Central memory CD4-positive, alpha-beta T cell (primary cell): ENCODE measurements at regions not wholly inside any gene's neighbourhood (a gene's known extent, or its start where the extent isn't known, plus 50 kb on each side); places are given as distances from the start of the nearest gene placed in this dataset.
"Not testable (repeated sequence)": the region's sequence is repeated elsewhere in the genome, so short reads cannot be mapped to it uniquely, and the experiment has no call there.

Experiments
- DNase-seq: peaks from one replicate; pipeline ENCODE4 v3.0.0; 2022

DNA sequence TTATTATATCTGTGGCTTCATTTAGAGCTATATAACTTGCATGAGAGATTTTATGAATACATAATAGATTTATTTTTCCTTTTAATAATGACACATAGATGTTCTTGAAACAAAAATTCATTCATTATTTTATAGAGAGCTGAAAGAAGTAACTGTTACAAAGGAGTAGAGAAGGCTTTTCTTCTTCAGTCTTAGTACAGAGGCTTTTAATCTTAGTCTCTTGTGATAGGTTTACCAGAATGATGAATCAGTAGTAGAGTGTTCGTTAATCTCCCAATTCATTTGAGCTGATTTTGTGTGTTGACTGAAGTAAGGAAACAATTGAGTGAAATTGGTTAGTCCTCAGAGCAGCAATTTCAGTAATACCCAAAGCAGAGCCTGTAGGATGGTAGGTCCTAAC lies 1284.1 kb upstream of the ACO1 start:
- DNase-seq = no peak

DNA sequence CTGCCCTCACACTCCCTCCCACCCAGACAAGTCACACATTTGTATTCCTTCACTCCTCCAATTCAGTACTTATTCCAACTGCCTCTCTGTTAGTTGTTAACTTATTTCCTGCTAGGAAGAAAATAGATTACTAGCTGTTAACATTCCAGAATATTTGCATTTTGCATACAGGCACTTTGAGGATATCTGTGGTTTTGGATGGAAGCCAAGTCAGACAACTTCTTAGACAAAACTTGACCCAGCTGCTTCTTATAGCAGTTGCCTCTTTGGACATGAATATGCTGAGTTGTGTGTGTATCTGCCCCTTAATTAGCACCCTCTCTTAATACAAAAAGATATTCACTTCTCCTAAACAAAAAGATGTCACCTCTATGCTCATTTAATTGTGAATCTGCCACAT lies 1280.6 kb upstream of the ACO1 start:
- DNase-seq = no peak

DNA sequence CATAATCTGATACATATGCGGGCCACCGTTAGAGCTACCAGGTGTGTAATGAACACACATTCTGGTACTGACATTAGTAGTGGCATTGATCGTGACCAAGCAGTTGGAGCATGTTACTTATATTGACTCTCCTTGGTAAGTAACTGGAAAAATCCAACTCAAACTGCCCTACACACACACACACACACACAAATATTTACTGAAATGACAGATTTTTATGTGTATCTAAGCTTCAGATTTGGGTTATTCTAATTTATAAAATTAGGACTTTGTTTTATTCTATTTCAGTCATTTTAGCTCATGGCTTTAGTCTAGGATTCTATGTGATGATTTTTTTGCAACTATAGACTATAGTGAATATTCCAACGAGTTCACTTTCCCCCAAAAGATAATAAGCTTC lies 1280.2 kb upstream of the ACO1 start:
- no peak for DNase-seq

DNA sequence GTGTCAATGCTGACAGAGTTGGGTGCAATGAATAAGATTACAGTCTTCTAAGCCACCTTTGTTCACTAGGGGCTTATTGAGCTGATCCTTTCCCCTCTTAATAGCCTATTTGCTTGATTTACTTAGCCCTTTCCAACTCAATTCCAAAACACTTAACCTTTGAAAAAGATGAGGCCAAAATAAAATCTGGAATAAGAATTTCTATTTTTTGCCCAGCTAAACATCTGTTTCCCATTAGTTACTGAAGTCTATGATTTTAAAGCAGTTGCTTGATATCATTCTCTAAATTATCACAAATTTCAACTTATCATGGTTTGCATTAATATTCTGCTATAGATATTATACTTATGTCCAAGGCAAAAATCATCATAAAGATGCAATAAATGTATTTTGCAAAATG lies 1272.0 kb upstream of the ACO1 start:
- DNase-seq = no peak

DNA sequence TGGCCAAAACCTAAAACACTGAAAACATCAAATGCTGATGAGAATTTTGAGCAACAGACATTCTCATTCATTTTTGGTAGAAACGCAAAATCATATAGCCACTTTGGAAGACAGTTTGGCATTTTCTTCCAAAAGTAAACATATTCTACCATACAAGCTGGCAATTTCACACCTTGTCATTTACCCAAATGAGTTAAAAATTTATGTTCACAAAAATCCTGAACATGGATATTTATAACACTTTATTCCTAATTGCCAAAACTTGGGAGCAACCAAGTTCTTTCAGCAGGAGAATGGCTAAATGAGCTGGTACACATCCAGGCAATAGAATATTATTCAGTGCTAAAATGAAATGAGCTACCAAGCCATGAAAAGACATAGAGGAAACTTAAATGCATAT lies 1270.1 kb upstream of the ACO1 start:
- no peak for DNase-seq

DNA sequence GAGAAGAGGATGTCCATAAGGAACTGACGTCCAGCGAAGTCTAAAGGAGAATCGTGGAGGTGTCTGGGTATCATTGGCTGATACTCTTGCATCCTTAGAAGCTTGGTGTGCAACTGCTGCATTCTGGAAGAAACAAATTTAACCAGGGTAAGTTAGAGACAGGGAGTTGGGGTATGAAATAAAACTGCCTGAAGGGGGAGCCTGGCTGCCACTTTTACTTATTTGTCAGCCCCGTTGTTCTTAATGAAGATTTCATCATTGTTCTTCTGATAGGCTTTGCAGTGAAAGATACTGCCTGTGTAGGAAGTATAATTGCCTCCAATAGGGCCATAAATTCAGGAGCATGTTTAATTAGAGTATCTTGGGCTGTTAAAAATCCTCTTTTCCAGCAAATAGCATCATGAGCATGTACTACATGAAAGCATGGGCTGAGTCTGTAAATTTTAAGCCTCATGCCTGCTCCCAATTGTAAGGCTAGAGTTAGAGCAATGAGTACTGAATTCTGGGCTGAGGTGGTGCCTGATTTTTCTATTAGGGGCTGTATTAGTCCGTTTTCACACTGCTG lies 1264.5 kb upstream of the ACO1 start:
- DNase-seq = peak; percentile 46

DNA sequence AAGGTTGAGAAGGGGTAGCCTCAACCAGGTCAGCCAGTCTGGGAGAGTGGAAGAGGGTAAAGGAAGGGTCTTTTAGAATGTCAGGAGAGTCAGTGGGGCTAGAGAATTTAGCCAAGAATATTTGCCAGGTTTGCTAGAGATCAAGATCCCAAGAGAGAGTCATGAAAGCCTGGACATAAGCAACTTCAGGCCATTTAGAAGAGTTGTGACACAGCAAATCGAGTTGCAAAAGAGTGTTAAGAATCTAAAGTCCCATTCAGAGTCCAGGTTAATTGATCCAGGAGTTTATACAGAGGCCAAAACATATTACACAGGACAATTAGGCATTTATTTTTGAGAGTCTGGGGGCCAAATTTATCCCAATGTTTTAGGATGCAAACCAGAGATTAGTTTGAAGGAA lies 1260.1 kb upstream of the ACO1 start:
- no peak for DNase-seq

DNA sequence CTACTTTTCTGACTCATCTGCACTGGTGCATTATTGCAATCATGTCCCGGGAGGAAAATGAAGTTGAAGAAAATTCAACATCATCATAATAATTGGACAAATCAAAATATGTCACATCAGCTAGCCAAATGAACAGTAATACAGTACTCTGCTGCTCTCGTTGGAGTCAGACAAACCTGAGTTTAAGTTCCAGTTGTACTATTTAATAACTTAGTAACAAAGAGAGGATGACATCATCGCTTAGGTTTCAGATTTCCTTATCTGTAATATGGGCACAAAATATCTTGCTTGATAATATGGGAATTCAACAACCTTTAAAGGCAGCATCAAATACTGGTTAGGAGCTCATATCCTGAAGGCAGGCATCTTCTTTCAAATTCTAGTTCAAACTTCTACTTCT lies 1248.9 kb upstream of the ACO1 start:
- no peak for DNase-seq

DNA sequence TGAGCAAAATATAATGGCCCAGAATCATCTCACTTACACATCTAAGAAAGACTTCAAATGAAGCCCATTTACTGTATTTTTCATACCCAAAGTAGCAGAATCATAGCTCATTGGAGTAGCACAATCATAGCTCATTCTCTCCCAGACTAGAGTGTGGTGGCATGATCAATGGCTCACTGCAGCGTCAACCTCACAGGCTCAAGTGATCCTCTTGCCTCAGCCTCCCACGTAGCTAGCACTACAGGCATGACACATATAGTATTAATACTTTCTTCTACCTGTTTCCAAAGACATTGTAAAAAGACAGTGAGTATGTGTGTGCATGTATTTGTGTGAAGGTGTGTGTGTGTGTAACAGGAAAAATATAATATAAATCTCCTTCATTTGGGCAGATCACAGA lies 1247.9 kb upstream of the ACO1 start:
- no peak for DNase-seq

DNA sequence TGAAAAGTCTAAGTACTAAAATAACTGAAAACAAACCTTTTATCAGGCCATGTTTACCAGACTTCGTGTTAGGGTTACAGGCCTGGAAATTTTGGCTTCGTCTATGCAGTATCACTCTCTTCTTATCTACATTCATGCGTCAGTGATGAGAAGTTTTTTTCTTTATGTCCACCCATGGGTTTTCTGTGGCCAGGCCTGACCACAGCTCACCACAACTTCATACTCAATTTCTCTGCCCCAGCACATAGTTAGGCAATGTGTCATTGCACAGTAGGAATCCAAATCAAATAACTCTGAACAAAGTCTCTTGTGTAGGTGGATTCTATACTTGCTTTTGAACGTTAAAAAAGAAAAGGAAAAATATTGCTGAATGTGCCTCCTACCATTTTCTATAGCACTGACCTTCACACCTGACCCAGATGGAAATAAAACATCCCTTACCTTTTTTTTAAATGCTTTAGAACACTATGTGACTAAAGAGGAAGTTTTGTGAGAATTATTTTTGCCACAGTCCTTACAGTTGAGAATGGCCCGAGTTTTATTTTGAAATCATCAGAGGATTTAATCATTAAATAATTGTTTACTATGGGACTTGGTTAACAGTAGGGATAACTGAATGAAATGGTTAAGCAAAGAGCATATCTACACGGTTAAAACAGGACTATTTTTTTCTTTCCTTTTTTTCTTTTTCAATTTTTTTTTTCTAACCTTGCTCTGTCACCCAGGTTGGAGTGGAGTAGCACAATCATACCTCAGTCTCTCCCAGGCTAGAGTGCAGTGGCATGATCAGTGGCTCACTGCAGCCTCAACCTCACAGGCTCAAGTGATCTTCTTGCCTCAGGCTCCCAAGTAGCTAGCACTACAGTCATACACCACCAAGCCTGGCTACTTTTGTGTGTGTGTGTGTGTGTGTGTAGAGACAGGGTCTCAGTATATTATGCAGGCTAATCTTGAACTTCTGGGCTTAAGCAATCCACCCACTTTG lies 1247.0 kb upstream of the ACO1 start:
- DNase-seq = no peak

DNA sequence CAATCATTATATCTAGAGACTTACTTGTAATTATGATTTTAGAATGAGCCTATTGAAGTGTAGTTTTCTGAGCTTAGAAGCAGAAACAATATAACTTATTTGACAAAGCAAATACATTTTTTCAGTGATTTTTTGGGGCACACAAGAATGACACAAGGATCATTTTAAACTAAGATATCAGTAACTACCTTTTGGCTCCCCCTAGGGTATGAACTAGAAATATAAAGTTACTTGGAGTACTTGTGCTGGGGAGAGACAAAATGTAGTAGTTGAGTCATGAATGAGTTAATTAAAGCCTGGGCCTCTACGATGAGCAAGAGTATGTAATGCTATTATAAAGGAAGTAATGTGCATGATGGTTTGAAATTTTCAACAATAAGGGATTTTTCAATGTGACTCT lies 1244.1 kb upstream of the ACO1 start:
- DNase-seq = no peak

DNA sequence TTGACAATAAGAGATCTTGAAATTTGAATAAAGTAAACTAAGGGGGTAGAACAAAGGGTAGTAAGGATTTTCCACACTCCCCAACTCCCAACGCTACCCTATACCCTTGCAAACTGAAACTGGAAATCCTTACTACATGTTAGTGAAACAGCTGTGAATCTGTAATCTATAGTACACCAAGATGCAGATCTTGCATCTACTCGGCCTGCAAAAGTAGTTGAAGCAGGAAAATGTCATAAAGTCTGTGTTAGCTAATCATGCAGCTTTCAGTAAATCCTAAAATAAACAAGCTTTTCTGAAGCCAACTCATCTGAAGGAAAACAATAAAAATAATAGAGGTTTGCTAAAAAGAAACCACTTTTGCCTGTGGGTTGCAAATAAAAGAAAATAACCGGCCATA lies 1242.0 kb upstream of the ACO1 start:
- no peak for DNase-seq

DNA sequence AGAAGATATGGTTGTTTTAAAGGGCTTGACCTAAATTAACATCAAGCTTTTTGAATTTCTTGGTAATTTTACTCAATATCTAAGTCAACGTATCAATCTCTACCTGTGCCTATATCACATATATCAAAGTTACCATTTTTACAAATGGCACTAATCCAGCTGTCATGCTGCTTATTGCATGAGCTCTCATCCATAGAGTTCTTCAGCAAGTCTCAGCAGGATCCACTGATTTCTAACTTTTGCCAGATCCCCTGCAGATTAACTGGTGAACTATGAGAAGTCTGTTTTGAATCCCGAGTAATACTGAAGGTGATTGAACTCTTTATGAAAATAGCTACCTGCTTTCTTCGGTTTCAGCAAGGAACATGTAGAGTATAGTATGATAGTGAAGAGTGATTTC lies 1239.8 kb upstream of the ACO1 start:
- DNase-seq = no peak

DNA sequence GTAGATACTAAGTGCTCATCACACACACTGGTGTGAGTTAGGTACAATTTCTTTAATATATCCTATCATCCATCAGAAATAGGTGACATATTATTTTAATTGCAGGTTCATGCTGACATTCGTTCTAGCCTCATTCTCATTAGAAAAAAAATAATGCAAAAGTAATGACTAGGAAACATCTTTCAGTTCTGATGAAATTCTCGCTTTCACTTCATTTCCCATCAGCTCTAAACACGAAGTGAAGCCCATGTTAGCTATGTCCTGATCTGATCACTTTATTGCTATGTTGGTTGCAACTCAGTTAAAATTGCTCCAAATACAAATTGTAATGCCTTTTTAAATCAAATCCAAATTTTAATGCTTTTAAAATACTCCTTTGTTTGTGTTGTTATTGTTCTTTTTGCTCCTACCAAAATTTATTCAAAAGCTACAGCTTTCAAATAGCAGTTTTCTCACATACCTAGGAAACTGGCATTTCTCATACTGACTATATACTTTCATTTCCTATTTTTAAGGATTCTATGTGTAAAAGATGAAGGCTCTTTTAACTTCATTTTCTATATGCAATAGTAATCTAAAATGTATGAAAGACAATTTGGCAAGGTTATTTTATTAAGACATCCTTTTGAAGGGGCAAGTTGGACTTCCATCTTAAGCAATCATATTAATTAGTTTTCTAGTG lies 1237.8 kb upstream of the ACO1 start:
- DNase-seq = no peak

DNA sequence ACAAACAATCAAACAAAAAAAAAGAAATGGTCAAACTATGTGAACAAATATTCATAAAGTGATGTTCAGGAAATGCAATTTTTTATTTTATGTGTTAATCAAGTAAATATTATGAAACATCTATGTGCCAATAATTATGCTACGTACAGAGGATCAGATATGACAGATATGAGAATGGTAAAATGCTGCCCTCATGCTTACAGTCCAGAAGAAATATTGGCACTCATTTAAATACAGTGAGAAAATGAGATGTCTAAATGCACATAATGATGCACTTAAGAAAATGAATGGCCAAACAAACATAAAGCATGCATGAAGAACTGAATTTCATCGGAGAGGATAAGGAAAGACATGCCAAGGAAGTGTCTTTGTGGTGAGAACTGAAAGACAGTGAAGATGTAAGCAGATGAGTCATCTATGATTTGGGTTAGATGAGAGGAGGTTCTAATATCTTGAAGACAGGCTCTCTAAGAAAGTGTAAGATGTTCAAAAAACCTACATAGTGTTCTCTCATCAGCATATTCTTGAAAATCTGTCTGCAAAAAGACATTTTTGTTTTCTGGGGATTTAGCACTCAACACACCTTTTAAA lies 1231.1 kb upstream of the ACO1 start:
- DNase-seq = no peak

DNA sequence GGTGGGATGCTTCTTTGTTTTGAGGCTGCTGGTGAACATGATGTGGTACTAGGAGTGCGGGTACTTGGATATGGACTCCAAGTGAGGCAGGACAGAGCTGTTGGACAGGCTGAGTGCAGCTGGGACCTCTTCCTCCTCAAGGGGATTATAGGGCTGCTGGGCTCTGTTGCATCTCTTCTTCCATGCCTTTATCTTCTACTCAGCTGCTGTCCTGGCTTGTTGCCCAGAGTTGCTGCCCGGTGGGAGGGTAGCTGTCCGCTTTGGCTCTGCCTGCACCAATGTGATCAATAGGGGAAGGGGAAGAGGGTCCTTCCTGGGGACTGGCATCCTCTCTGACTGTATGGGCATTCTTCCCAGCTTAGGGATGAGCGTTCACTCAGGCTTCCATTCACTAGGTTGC lies 1217.9 kb upstream of the ACO1 start:
- DNase-seq = no peak

DNA sequence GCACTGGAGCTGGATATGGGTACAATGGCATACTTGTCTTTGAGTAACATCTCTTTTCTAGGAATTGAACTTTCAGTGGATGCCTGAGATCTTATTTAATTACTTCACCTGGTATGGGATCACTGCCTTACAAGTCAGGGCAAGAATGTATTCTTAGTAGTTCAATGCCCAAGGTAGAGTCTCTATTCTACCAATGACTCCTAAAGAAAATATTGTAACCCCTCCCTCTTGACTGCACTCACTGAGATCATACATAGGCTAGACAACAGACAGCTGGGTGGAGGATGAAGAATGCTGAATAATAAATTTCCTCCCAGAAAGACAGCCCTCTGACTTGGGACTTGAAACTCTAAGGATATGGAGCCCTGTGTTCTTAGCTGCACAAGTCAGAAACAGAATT lies 1216.3 kb upstream of the ACO1 start:
- DNase-seq = no peak

DNA sequence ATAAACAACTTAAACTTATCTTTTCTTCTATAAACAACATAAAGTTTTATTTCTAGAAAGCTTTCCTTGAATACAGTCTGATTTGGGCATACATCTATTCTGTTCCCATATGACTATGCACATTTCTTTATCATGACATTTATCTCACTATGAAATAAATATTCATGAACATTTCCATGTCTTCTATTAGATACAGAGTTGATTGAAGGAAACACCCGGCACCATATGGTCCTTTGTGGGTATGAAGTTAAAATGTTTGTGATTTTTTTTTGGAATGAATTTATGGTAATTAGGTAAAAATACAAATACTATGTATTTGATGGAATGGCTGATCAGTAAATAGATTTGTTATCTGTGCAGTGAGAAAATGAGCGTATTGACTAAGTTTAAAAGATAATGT lies 1209.8 kb upstream of the ACO1 start:
- DNase-seq = no peak

DNA sequence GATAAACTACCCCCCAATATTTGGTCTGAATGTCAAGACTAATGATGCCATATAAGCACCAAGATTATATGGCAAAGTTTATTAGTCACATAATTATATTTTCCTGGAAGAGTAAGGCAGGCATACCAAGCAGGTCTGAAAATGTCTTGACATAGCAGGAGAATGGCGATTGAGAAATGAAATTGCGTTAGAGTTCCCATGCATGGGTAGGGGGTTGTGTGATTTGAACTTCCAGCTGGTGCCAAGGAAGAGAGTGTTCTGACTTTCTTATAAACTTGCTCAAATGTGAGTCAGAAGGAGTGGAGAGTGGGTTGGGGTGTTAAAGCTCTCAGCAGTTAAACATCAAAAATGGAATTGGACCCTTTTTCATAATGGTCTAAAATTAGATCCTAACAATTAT lies 1200.6 kb upstream of the ACO1 start:
- no peak for DNase-seq

DNA sequence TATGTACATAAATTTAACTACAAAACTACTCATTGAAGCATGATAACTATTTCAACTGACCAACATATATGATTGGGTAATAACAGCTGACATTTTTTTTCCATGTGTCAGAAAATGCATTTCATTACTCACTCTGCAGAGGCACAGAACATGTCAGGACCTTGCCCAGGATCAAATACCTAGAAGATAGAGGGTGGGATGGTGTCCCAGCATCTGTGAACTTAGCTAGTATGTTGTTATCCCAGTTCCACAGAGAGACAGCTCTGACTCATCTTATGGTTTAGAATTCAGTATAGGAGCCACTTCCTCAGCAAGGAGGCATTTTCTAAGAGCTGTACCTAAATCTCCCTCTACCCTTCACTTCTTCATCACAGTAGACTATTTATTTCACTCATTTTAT lies 1198.6 kb upstream of the ACO1 start:
- no peak for DNase-seq

DNA sequence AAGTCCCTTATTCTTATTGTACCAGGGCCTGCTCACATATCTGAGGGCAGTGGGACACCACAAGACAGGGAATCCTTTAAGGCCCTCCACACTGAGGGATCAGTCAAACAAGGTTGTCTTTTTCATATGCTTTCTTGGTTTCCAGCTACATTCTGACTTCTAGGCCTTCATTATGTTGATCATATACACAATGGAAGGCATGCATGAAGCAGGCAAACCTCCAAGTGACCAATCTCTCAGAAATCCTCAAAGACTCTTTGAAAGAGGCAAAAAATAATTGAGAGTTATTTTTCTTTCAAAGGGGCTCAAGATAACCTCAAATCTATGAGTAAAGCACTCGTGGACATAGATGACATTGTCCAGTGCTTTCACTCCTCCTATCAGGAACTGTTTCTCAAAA lies 1195.9 kb upstream of the ACO1 start:
- no peak for DNase-seq

DNA sequence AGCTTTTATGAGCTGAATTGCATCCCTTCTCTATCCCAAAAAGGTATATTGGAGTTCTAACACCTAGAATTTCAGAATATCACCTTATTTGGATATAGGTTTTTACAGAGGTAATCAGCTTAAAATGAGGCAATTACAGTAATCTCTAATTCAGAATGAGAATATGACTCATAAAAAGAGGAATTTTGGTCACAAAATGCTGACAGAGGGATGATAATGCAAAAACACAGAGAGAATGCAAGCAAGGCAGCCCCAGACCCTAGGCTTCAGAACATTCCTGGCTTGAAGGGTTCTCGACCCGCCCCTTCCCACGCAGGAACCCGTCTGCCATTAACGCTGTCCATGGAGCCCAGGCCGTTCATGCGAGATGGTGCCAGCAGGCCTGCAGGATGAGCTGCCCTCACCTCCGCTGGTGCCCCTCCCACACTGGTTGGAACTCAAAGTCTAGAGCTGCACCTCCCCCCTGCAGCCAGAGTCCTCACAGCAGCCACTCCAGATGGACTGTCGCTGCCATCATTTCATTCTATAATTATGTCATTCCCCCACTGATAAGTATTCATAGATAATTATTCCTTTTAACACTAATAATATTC lies 1173.4 kb upstream of the ACO1 start:
- no peak for DNase-seq

DNA sequence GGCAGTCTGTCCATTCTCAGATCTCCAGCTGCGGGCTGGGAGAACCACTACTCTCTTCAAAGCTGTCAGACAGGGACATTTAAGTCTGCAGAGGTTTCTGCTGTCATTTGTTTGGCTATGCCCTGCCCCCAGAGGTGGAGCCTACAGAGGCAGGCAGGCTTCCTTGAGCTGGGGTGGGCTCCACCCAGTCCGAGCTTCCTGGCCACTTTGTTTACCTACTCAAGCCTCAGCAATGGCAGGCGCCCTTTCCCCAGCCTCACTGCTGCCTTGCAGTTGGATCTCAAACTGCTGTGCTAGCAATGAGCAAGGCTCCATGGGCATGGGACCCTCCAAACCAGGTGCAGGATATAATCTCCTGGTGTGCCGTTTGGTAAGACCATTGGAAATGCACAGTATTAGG lies 1154.5 kb upstream of the ACO1 start:
- DNase-seq = not testable (repeated sequence)
